GM19397 (cell line): ENCODE measurements at regions not wholly inside any gene's neighbourhood (a gene's known extent, or its start where the extent isn't known, plus 50 kb on each side); places are given as distances from the start of the nearest gene placed in this dataset.

Source experiments
- ATAC-seq: cut with Tn5 transposase; IDR thresholded peaks from one replicate; pipeline ENCODE4 v1.9.1; 2021; ENCODE audit warnings: mild to moderate bottlenecking, moderate library complexity; ENCODE audit not compliant: unreplicated experiment

- no peak for ATAC-seq
Measured at GRCh38 chr15:46735115-46735514, 982.2 kb upstream of the SEMA6D start.

- no peak for ATAC-seq
Measured at GRCh38 chr15:46751303-46751702, 966.0 kb upstream of the SEMA6D start.

GRCh38 chr15:46753946-46754345, 963.4 kb upstream of the SEMA6D start:
- ATAC-seq = no peak

GRCh38 chr15:46763091-46763490, 954.2 kb upstream of the SEMA6D start:
- no peak for ATAC-seq

GRCh38 chr15:46764851-46765250, 952.5 kb upstream of the SEMA6D start:
- no peak for ATAC-seq

GRCh38 chr15:46766021-46766420, 951.3 kb upstream of the SEMA6D start:
- no peak for ATAC-seq

- ATAC-seq = no peak
Measured at GRCh38 chr15:46768287-46768686, 949.0 kb upstream of the SEMA6D start.

- no peak for ATAC-seq
Measured at GRCh38 chr15:46773016-46773415, 944.3 kb upstream of the SEMA6D start.

- no peak for ATAC-seq
Measured at GRCh38 chr15:46778876-46779275, 938.4 kb upstream of the SEMA6D start.

GRCh38 chr15:46786590-46787285, 930.6 kb upstream of the SEMA6D start:
- no peak for ATAC-seq

- no peak for ATAC-seq
Measured at GRCh38 chr15:46795685-46796084, 921.6 kb upstream of the SEMA6D start.

GRCh38 chr15:46808834-46809233, 908.5 kb upstream of the SEMA6D start:
- ATAC-seq = no peak

GRCh38 chr15:46815240-46815639, 902.1 kb upstream of the SEMA6D start:
- ATAC-seq = no peak

GRCh38 chr15:46815765-46816164, 901.5 kb upstream of the SEMA6D start:
- no peak for ATAC-seq

- no peak for ATAC-seq
Measured at GRCh38 chr15:46848704-46849103, 868.6 kb upstream of the SEMA6D start.

GRCh38 chr15:46853600-46853999, 863.7 kb upstream of the SEMA6D start:
- no peak for ATAC-seq

- no peak for ATAC-seq
Measured at GRCh38 chr15:46854564-46854963, 862.7 kb upstream of the SEMA6D start.

- ATAC-seq = no peak
Measured at GRCh38 chr15:46855388-46855787, 861.9 kb upstream of the SEMA6D start.

GRCh38 chr15:46856839-46857502, 860.3 kb upstream of the SEMA6D start:
- no peak for ATAC-seq

- ATAC-seq = no peak
Measured at GRCh38 chr15:46858150-46858549, 859.2 kb upstream of the SEMA6D start.

- no peak for ATAC-seq
Measured at GRCh38 chr15:46861796-46862195, 855.5 kb upstream of the SEMA6D start.

- no peak for ATAC-seq
Measured at GRCh38 chr15:46865155-46865554, 852.1 kb upstream of the SEMA6D start.
